GM21723 (cell line): ENCODE measurements at regions not wholly inside any gene's neighbourhood (a gene's known extent, or its start where the extent isn't known, plus 50 kb on each side); places are given as distances from the start of the nearest gene placed in this dataset.
A peak's percentile ranks its signal among the peaks of the same experiment; 100 is the strongest.
"Not testable (repeated sequence)": the region's sequence is repeated elsewhere in the genome, so short reads cannot be mapped to it uniquely, and the experiment has no call there.

Source experiments
- ATAC-seq: cut with Tn5 transposase; IDR thresholded peaks from one replicate; pipeline ENCODE4 v1.9.1; 2021; ENCODE audit warnings: mild to moderate bottlenecking, moderate library complexity; ENCODE audit not compliant: unreplicated experiment

- no peak for ATAC-seq
Observed at GRCh38 chr1:175265091-175265490, 72.5 kb upstream of the KIAA0040 start.

- ATAC-seq, result no peak
Observed at GRCh38 chr1:175262621-175263020, 70.0 kb upstream of the KIAA0040 start.

GRCh38 chr1:175256246-175256645, 63.7 kb upstream of the KIAA0040 start:
- not testable (repeated sequence) for ATAC-seq

DNA sequence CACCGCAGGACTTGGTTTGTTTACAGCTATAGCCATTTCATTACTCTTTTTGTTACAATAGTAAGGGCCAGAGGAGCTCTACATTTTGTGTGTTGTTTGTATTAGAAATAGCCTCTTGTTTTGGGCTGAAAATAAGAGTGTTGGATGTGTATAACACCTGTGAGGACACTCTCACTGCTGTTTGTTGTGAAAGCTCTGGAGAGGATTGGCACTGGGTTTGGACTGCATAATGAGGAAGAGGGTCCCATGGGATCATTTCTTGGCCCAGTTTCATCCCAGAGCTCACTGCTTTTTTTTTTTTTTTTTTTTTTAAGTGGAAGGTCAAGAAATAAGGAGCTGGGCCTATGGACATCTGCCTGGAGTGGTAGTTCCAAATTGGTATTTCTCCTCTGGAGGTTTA, 61.6 kb upstream of the KIAA0040 start:
- no peak for ATAC-seq

DNA sequence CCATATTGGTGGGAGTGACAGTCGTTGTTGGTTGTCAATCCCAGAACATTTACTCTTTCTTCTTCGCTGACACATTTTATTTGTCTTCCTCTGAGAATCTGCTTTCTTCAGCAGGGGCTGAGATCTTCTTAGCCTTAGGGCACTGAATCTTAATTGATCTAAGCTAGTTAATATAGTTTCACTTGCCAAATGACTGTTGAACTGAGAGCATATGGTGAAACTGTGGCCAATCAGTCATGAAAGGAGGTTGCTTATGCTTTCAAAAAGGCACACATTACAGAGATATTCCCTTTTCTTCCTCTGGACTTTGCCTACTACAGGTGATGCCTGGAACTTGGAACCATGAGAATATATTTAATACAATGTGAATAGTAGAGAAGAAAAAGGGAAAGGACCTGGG, 60.0 kb upstream of the KIAA0040 start:
- ATAC-seq, result peak; percentile 67

- no peak for ATAC-seq
Observed at GRCh38 chr1:175250027-175250426, 57.5 kb upstream of the KIAA0040 start.

DNA sequence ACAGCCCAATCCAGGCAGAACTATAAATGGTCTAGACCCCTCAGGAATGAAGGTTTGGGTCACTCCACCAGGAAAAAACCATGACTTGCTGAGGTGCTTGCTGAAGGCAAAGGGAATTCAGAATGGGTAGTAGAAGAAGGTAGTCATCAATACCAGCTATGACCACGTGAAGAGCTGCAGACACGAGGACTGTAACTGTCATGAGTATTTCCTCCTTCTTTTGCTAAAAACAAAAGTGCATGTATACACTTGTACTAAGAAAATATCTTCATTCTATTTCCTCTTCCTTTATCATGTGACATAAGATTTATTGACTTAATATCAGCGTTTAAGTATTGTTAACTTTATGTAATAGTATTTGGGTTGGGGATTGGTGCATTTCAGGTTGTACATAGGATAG, 55.5 kb upstream of the KIAA0040 start:
- not testable (repeated sequence) for ATAC-seq

DNA sequence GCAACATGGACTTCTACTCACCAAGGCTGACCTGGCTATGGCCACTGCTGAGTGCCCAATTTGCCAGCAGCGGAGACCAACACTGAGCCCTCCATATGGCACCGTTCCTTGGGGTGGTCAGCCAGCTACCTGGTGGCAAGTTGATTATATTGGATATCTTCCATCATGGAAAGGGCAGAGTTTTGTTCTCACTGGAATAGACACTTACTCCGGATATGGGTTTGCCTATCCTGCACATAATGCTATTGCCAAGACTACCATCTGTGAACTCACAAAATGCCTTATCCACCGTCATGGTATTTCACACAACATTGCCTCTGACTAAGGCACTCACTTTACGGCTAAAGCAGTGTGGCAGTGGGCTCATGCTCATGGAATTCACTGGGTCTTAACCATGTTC, 54.5 kb upstream of the KIAA0040 start:
- ATAC-seq, result not testable (repeated sequence)

- no peak for ATAC-seq
Observed at GRCh38 chr1:175245324-175245723, 52.7 kb upstream of the KIAA0040 start.

- no peak for ATAC-seq
Observed at GRCh38 chr1:175244206-175244605, 51.6 kb upstream of the KIAA0040 start.
